GM19395 (cell line): ENCODE measurements at regions not wholly inside any gene's neighbourhood (a gene's known extent, or its start where the extent isn't known, plus 50 kb on each side); places are given as distances from the start of the nearest gene placed in this dataset.
"Not testable (repeated sequence)": the region's sequence is repeated elsewhere in the genome, so short reads cannot be mapped to it uniquely, and the experiment has no call there.

Experiments
- ATAC-seq: cut with Tn5 transposase; IDR thresholded peaks from one replicate; pipeline ENCODE4 v1.9.1; 2021; ENCODE audit warnings: mild to moderate bottlenecking, moderate library complexity; ENCODE audit not compliant: unreplicated experiment

DNA sequence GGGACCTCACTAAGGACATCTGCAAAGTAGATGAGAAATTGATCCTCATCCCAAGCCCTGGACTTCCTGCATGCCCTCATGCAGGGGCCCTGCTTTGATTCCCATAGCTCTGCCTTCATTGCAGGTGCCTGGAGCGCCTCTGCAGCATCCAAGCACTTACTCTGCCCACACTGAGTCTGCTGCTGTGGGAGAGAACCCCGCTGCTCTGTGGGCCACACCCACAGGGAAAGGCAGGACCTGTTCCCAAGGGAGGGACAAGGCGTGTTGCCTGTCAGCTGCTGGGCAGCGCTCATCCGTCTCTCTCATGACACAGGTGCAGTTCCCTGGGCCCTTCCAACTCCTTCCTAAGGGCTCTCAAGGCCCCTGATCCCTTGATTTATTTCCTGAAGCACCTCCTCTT is 266.8 kb upstream of the SMIM21 start:
- no peak for ATAC-seq

DNA sequence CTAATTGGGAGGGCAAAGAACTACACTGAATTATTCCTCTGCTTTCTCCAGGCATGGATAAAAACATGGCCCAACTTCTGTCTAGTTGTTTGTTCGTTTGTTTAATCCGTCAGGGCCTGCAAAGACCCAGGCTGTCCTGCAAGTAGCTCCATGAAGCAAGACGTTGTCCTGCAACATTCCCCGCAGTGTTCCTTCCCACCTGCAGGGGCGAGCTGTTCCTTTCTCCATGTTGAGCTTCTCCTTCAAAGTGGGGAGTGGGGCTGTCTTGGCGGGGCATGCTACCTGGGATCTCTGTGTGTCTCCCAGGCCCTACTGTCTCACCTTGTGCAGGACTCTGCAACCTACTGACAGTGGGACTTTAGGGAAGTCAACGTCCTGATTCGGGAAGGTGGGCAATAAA is 264.0 kb upstream of the SMIM21 start:
- no peak for ATAC-seq

- ATAC-seq = not testable (repeated sequence)
Measured at GRCh38 chr18:75690283-75690682, 262.8 kb upstream of the SMIM21 start.

DNA sequence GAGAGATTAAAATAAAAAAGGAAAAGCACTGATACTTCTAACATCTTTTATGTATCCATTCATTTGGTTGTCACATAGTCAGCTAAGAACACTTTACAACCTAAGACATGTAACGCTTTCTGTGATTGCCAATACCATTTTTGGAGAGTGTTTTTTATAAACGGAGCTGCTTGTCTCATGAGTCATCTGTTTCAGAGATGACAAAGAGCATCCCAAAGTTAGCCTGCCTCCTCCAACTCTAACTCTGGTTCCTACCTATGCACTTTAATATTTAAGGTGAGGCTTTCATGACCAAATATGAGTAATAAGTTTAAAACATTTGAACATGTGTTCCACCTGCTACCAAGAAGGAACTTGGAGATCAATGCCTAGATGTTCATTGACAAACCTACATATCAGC is 260.1 kb upstream of the SMIM21 start:
- no peak for ATAC-seq

DNA sequence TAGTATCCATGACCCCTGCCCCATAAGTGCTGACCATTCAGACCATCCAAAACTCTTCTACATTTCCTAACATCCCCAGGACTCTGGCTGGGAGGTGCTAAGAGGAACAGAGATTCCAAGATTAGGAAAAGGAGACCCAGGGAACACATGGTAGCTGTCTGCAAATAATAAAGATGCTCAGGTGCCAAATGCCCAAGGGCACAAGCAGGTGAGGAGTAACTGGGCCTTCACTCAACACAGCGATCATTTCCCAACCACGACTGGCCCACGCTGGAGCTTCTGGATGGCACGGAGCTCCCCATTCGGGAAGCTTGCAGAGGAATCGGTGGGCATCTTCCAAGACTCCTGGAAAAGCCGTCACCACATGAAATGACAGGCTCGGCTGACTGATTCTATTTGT is 255.9 kb upstream of the SMIM21 start:
- no peak for ATAC-seq

- ATAC-seq = no peak
Measured at GRCh38 chr18:75681538-75682115, 254.1 kb upstream of the SMIM21 start.

GRCh38 chr18:75679331-75679730 is 251.8 kb upstream of the SMIM21 start:
- no peak for ATAC-seq

- no peak for ATAC-seq
Measured at GRCh38 chr18:75678627-75679026, 251.1 kb upstream of the SMIM21 start.

- ATAC-seq = no peak
Measured at GRCh38 chr18:75677696-75678455, 250.4 kb upstream of the SMIM21 start.

DNA sequence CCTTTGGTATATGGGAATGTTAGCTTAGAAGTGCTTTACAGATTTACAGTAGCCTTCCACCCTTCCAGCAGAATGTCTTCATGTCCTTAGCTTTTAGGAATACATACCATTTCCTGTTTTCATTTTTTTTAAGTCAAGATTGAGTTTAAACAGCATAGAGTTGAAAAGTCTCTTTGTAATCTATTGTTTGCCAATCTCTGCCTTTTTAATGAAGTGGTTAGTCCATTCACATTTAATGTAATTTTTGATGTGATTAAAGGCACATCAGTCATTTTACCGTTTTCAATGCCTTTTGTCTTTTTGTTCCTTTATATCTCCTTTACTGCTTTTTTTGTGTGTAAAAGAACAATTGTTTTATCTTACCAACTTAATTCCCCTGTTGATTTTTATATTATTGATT is 233.4 kb upstream of the SMIM21 start:
- no peak for ATAC-seq

GRCh38 chr18:75659535-75660023 is 232.1 kb upstream of the SMIM21 start:
- no peak for ATAC-seq

DNA sequence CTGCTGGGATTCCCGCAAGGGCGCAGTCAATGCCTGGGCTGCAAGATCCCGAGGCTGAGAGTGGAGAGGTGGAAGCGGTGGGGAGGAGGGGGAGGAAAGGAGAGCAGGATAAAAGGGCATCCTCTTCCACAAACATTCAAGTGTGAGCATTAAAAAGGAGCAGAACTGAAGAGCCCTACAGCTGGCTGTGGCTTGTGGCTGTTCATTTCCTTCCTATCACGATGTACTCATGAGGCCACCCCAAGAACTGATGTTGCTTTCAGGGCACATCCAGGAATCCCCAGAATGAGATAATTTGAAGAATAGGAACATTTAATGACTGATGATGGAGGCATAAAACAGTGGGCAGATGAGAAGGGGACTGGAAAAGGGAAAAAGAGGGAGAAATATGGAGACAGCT is 230.8 kb upstream of the SMIM21 start:
- no peak for ATAC-seq

GRCh38 chr18:75656563-75657247 is 229.2 kb upstream of the SMIM21 start:
- no peak for ATAC-seq

GRCh38 chr18:75656035-75656434 is 228.5 kb upstream of the SMIM21 start:
- ATAC-seq = no peak

GRCh38 chr18:75654851-75655751 is 227.6 kb upstream of the SMIM21 start:
- ATAC-seq = no peak

GRCh38 chr18:75654386-75654785 is 226.9 kb upstream of the SMIM21 start:
- ATAC-seq = no peak

DNA sequence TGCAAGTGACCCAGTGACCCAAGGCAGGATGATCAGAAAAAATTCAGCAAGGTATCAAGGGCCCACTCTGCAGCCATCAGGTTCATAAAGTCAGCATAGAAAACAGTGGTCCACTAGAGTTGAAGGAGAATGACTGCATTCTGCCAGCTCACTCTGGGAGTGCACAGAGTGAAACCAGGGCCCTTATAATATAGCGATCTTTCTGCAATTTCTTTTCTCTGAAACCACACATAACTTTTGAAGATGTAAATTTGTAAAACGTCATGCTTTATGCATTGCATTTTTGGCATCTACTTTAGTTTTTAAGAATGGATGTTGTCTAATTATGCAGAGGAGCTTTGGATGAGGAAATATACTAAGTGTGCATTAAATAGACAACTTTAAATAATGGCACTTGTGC is 225.0 kb upstream of the SMIM21 start:
- no peak for ATAC-seq

DNA sequence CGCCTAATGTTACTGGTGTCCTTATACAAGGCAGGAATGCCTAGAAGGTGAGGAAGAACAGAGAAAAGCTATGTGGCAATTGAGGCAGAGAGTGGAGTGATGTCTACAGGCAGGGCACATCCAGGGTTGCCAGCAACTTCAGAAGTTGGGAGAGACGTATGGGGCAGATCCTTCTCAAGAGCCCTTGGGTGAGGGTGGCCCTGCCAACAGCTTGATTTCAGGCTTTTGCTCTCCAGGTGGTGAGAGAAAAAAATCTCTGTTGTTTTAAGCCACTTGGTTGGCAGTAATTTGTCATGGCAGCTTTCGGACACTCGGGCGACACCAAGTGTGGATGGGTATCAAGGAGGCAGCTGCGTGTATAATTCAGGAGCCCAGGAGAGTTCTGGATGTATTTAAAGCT is 217.4 kb upstream of the SMIM21 start:
- ATAC-seq = no peak

GRCh38 chr18:75643083-75643482 is 215.6 kb upstream of the SMIM21 start:
- ATAC-seq = no peak

GRCh38 chr18:75639472-75639831 is 211.9 kb upstream of the SMIM21 start:
- ATAC-seq = no peak
